ENCODE measurements at regions not wholly inside any gene's neighbourhood (a gene's known extent, or its start where the extent isn't known, plus 50 kb on each side); places are given as distances from the start of the nearest gene placed in this dataset.
A peak's percentile ranks its signal among the peaks of the same experiment; 100 is the strongest.

DNA sequence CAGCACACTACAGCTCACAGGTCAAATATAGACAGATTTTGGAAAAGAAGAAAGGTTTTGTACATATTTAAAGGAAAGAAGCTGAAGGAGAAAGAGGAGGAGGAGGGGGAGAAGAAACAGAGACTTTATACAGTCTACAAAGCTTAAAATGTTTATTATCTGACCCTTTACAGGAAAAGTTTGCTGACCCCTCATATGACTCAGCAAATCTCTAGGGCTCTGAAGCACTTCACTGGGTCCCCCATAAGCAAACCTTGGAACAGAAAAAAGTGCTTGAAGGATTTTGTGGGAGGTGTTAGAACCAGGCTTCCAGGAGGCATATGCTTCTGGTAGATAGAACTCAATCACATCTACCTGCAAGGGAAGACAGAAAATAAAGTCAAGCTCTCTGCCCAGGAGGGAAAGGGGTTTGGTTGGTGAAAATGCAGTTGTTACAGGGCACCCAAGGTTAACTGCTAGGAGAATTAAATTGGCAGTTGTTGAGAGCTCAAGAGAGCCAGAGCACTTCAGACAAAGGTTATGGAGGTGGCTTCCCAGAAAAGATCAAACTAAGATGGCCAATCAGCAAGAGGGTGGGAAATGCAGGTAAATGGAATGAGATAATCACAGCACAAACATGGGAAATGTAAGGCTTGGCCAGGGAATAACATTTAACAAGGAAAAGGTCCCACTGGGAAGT, 207.4 kb upstream of the SGK1 start:
- no peak for TF ChIP-seq CTCF (IDR thresholded peaks at IDR 0.05; ENCODE audit: unreplicated experiment)
- Mint-ChIP-seq H3K36me3 (ENCODE audit: insufficient read depth) (no peaks in the 10 kb centered on the region), H3K27me3 (peaks cover 7% of the 10 kb centered on the region), H3K27ac (no peak overlapping the region), H3K4me1 (ENCODE audit: low read depth) (peaks cover 12% of the 10 kb centered on the region), H3K9me3 (ENCODE audit: low read depth) (no peaks in the 10 kb centered on the region), H3K4me3 (ENCODE audit: low read depth) (no peak overlapping the region)
- DNase-seq (ENCODE audit: low spot score, unreplicated experiment): no peak

DNA sequence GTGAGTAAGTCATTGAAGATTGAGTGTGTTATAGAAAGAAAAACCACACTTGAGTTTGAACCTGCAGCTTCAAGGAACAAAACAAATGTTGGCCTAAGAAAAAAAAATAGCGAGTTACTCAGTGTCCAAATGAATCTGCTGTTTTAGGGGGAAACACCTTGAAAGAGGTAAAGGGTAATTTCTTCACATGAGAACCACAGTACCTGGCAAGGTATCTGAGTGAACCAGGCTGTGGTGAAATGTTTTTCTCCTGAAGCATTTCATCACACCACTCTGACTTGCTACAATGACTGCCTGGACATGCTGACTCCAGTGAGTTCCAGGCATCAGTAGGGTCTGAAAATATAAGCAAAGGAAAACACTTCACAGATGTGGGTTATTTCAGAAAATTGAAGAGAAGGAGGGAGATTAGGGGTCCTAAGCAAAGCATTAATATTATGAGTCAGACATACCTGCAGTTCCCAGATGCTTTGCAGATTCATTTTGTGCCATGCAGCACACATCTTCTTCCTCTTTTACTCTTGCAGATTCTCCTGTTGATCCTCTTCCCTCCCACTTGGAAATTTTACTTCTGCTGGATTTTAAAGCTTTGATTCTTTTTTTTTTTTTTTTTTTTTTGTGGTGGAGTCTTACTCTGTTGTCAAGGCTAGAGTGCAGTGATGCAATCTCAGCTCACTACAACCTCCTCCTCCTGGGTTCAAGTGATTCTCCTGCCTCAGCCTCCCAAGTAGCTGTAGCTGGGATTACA, 206.2 kb upstream of the SGK1 start:
- H3K36me3 Mint-ChIP-seq (ENCODE audit: insufficient read depth): no peaks in the 10 kb centered on the region
- no peak overlapping the region for H3K27ac Mint-ChIP-seq
- DNase-seq (ENCODE audit: low spot score, unreplicated experiment): no peak
- H3K4me1 Mint-ChIP-seq (ENCODE audit: low read depth): peaks cover 11% of the 10 kb centered on the region
- H3K9me3 Mint-ChIP-seq (ENCODE audit: low read depth): no peaks in the 10 kb centered on the region
- TF ChIP-seq CTCF (IDR thresholded peaks at IDR 0.05; ENCODE audit: unreplicated experiment): no peak
- peaks cover 7% of the 10 kb centered on the region for H3K27me3 Mint-ChIP-seq
- H3K4me3 Mint-ChIP-seq (ENCODE audit: low read depth): no peak overlapping the region

GRCh38 chr6:134523051-134523450, 205.1 kb upstream of the SGK1 start:
- TF ChIP-seq CTCF (IDR thresholded peaks at IDR 0.05; ENCODE audit: unreplicated experiment): no peak
- no peak overlapping the region for H3K4me3 Mint-ChIP-seq (ENCODE audit: low read depth)
- no peaks in the 10 kb centered on the region for H3K9me3 Mint-ChIP-seq (ENCODE audit: low read depth)
- H3K36me3 Mint-ChIP-seq (ENCODE audit: insufficient read depth): no peaks in the 10 kb centered on the region
- H3K4me1 Mint-ChIP-seq (ENCODE audit: low read depth): peaks cover 11% of the 10 kb centered on the region
- DNase-seq (ENCODE audit: low spot score, unreplicated experiment): no peak
- peaks cover 13% of the 10 kb centered on the region for H3K27me3 Mint-ChIP-seq
- H3K27ac Mint-ChIP-seq: no peak overlapping the region

DNA sequence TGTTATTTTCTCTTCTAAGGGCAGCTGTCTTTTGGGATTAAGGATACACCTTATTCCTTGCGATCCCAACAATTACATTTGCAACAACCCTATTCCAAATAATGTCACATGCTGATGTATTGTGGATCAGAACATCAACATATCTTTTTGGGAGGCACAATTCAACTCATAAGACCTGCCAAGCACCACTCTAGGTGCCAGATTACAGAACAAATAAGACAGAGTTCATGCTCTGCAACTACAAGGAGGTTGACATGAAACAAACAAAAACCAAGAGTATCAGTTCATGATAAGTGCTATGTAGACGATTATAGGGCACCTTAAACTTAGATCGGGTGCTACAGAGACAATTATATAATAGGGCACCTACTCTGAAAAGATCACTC, 203.2 kb upstream of the SGK1 start:
- peak overlapping the region; percentile 6 for H3K27ac Mint-ChIP-seq

More for the DNA sequence above, 203.2 kb upstream of the SGK1 start:
- H3K4me3 Mint-ChIP-seq (ENCODE audit: low read depth): no peak overlapping the region
- H3K27me3 Mint-ChIP-seq: peaks cover 19% of the 10 kb centered on the region
- no peak for TF ChIP-seq CTCF (IDR thresholded peaks at IDR 0.05; ENCODE audit: unreplicated experiment)
- H3K36me3 Mint-ChIP-seq (ENCODE audit: insufficient read depth): no peaks in the 10 kb centered on the region
- no peaks in the 10 kb centered on the region for H3K9me3 Mint-ChIP-seq (ENCODE audit: low read depth)
- H3K4me1 Mint-ChIP-seq (ENCODE audit: low read depth): peaks cover 18% of the 10 kb centered on the region
- no peak for DNase-seq (ENCODE audit: low spot score, unreplicated experiment)
